Lung microvascular endothelial cell (primary cell): ENCODE measurements at regions not wholly inside any gene's neighbourhood (a gene's known extent, or its start where the extent isn't known, plus 50 kb on each side); places are given as distances from the start of the nearest gene placed in this dataset.

Experiments used
- DNase-seq, 2 donors: peaks; one replicate each; pipeline versions ENCODE4 v3.0.0 to v3.0.0-alpha.2; 2010; ENCODE audit warnings: low read depth in 2 of 2

GRCh38 chr13:111994578-111994977 is 72.4 kb upstream of the SOX1 start:
- DNase-seq: no peak

DNA sequence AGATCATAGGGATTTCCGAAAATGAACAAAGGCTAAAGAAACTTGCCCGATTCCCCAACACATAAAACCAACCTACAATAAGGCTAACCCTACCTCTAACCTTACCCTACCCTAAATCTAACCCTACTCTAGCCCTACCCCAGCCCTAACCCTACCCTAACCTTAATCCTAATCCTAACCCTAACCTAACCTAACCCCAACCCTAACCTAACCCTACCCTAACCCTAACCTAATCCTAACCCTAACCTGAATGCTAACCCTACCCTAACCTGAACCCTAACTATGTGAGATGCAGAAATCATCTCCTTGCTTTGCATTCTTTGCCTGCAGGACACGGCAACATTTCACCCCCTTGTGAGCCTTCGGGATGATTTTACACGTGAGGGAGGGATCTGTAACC is 67.6 kb upstream of the SOX1 start:
- DNase-seq: no peak

- no peak for DNase-seq
Measured at GRCh38 chr13:112000888-112001287, 66.1 kb upstream of the SOX1 start.

DNA sequence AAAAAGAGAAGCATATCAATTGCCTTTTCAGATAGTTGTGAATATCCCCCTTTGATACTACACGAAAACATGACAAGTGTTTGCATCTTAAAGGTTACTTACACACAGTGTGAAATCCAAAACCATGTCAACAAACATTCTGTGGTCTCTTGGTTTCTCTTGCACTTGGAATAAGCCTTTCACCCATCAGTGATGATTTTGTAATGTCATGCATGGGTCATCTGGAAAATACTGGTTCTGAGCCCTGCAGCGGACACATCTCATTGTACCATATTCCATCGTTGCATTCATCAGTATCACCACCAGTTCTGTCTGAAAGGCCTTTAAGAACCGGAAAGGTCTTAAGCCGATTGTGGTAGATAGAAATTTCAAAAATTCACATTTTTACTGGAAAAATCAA is 65.4 kb upstream of the SOX1 start:
- DNase-seq: no peak

- DNase-seq: no peak
Measured at GRCh38 chr13:112003396-112003795, 63.6 kb upstream of the SOX1 start.

DNA sequence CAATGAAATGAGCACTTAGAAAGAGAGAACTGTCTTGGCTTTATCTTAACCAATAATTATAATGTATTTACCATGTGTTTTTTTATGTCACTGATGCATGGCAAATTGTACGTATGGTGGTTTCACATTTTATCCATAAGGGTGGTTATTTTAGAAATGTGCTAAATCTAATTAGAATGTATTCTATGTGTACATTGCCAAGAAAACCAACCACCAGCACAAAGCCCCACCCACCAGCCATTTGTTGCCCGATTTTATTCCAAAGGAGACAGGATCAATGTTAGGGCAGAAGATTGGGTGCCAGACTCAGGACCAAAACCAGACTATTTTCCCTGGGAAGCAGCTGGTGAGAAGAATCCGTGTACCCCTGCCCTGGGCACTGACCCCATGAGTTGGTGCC is 63.0 kb upstream of the SOX1 start:
- DNase-seq: no peak

DNA sequence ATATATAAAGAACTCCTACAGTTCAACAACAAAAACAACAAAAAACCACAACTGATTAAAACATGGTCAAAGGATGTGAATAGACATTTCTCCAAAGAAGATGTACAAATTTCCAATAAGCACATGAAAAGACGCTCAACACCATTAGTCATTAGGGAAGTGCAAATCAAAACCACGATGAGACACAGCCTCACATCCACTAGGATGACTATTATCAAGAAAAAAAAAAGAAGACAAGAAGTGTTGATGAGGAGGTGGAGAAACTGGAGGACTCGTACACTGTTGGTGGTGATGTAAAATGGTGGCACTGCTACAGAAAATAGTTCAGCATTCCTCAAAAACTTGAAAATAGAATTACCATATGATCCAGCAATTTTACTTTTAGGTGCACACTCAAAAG is 61.0 kb upstream of the SOX1 start:
- DNase-seq: no peak

- no peak for DNase-seq
Measured at GRCh38 chr13:112007191-112007590, 59.8 kb upstream of the SOX1 start.

DNA sequence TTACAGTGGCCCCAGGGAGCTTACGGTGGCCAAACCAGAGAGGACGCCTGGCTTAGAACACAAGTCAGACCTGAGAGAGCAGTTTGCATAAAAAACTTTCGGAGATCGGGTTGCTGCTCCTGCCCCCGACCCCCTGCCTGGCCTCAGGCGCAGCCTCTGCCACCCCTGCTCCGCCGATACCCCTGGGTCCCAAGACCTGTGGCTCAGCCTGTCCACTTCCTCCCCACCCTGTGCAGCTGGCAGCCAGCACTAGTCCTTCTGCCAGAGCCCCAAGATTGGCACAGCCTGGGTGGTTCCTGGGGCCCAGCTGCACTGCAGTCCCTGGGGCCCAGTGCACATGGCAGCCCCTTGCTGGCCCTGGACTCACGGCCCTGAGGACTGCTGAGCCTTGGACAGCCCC is 56.2 kb upstream of the SOX1 start:
- DNase-seq: no peak

- no peak for DNase-seq
Measured at GRCh38 chr13:112012016-112012704, 54.8 kb upstream of the SOX1 start.

GRCh38 chr13:112012705-112013085 is 54.3 kb upstream of the SOX1 start:
- no peak for DNase-seq

DNA sequence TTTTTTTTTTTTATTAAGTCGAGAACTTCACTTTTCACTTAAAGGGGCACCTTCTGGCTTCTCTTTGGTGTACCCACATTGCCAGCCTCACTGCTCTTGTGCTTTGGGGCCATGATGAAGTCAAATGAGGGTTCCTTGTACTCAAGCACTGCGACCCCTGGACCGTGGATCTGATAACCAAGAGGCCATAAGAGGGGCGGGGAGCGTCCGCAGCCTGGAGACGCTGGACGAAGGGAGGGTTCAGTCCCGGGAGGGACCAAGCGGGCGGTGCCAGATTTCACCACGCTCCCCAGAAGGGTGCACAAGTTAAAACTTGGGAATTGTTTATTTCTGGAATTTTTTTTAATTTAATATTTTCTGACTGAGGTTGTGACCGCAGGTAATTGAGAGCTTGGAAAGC is 53.3 kb upstream of the SOX1 start:
- DNase-seq: no peak

DNA sequence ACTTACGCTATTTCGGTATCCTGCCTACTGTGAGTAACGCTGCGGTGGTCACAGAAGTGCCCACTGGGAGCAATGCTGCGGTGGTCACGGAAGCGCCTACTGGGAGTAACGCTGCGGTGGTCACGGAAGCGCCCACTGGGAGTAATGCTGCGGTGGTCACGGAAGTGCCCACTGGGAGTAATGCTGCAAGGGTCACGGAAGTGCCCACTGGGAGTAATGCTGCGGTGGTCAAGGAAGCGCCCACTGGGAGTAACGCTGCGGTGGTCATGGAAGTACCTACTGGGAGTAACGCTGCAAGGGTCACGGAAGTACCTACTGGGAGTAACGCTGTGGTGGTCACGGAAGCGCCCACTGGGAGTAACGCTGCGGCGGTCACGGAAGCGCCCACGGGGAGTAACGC is 52.1 kb upstream of the SOX1 start:
- DNase-seq: no peak
